ENCODE measurements at regions not wholly inside any gene's neighbourhood (a gene's known extent, or its start where the extent isn't known, plus 50 kb on each side); places are given as distances from the start of the nearest gene placed in this dataset.

- no peak for TF ChIP-seq CTCF (IDR thresholded peaks at IDR 0.05; ENCODE audit: unreplicated experiment)
- no peak overlapping the region for H3K27ac Mint-ChIP-seq
- H3K4me3 Mint-ChIP-seq, result no peak overlapping the region
- no peak for DNase-seq (ENCODE audit: low spot score in 2 of 2, unreplicated experiment in 2 of 2)
- no peaks in the 10 kb centered on the region for H3K9me3 Mint-ChIP-seq
- no peaks in the 10 kb centered on the region for H3K36me3 Mint-ChIP-seq
- peaks cover 2% of the 10 kb centered on the region for H3K27me3 Mint-ChIP-seq (ENCODE audit: low read depth)
- peaks cover 14% of the 10 kb centered on the region for H3K4me1 Mint-ChIP-seq
Observed at GRCh38 chr10:58068809-58069208, 198.9 kb downstream of the IPMK start.

GRCh38 chr10:58066979-58067378, 200.7 kb downstream of the IPMK start:
- Mint-ChIP-seq H3K4me3 (no peak overlapping the region), H3K4me1 (peaks cover 21% of the 10 kb centered on the region), H3K36me3 (no peaks in the 10 kb centered on the region), H3K27ac (no peak overlapping the region), H3K27me3 (ENCODE audit: low read depth) (peaks cover 2% of the 10 kb centered on the region), H3K9me3 (no peaks in the 10 kb centered on the region)
- no peak for DNase-seq (ENCODE audit: low spot score in 2 of 2, unreplicated experiment in 2 of 2)
- no peak for TF ChIP-seq CTCF (IDR thresholded peaks at IDR 0.05; ENCODE audit: unreplicated experiment)

GRCh38 chr10:58066126-58066525, 201.6 kb downstream of the IPMK start:
- Mint-ChIP-seq H3K27ac (no peak overlapping the region), H3K4me1 (peaks cover 21% of the 10 kb centered on the region)
- DNase-seq (ENCODE audit: low spot score in 2 of 2, unreplicated experiment in 2 of 2), result no peak

GRCh38 chr10:58065529-58065815, 202.2 kb downstream of the IPMK start:
- Mint-ChIP-seq H3K4me1 (peaks cover 21% of the 10 kb centered on the region), H3K27ac (no peak overlapping the region), H3K36me3 (no peaks in the 10 kb centered on the region), H3K4me3 (peak overlapping the region; percentile 46), H3K27me3 (ENCODE audit: low read depth) (peaks cover 2% of the 10 kb centered on the region), H3K9me3 (no peaks in the 10 kb centered on the region)
- DNase-seq (ENCODE audit: low spot score in 2 of 2, unreplicated experiment in 2 of 2), result no peak
- TF ChIP-seq CTCF (IDR thresholded peaks at IDR 0.05; ENCODE audit: unreplicated experiment), result no peak

More at GRCh38 chr10:58066126-58066525, 201.6 kb downstream of the IPMK start:
- TF ChIP-seq CTCF (IDR thresholded peaks at IDR 0.05; ENCODE audit: unreplicated experiment), result no peak
- Mint-ChIP-seq H3K4me3 (no peak overlapping the region), H3K36me3 (no peaks in the 10 kb centered on the region), H3K9me3 (no peaks in the 10 kb centered on the region), H3K27me3 (ENCODE audit: low read depth) (peaks cover 2% of the 10 kb centered on the region)

GRCh38 chr10:58064714-58065528, 202.8 kb downstream of the IPMK start:
- DNase-seq (ENCODE audit: low spot score in 2 of 2, unreplicated experiment in 2 of 2), result no peak
- TF ChIP-seq CTCF (IDR thresholded peaks at IDR 0.05; ENCODE audit: unreplicated experiment), result peak; percentile 57
- Mint-ChIP-seq H3K4me3 (peak overlapping the region; percentile 46), H3K4me1 (peaks cover 21% of the 10 kb centered on the region), H3K9me3 (no peaks in the 10 kb centered on the region), H3K27ac (peak overlapping the region; percentile 4), H3K36me3 (no peaks in the 10 kb centered on the region), H3K27me3 (ENCODE audit: low read depth) (peaks cover 2% of the 10 kb centered on the region)
